HL-60/S4 (cell line): ENCODE measurements at regions not wholly inside any gene's neighbourhood (a gene's known extent, or its start where the extent isn't known, plus 50 kb on each side); places are given as distances from the start of the nearest gene placed in this dataset.

ENCODE experiments used
- in situ Hi-C: fragments of 300-500 bp; cut with MboI; formaldehyde crosslinking; loops from 2 replicates; pipeline ENCODE4 v1.14.3; 2022; ENCODE audit warnings: low sequenced_read_pairs

GRCh38 chr6:164013480-164014208, 599.1 kb downstream of the QKI start:
- in situ Hi-C loops = no loop called here

GRCh38 chr6:164011321-164011720, 596.8 kb downstream of the QKI start:
- in situ Hi-C loops = no loop called here

DNA sequence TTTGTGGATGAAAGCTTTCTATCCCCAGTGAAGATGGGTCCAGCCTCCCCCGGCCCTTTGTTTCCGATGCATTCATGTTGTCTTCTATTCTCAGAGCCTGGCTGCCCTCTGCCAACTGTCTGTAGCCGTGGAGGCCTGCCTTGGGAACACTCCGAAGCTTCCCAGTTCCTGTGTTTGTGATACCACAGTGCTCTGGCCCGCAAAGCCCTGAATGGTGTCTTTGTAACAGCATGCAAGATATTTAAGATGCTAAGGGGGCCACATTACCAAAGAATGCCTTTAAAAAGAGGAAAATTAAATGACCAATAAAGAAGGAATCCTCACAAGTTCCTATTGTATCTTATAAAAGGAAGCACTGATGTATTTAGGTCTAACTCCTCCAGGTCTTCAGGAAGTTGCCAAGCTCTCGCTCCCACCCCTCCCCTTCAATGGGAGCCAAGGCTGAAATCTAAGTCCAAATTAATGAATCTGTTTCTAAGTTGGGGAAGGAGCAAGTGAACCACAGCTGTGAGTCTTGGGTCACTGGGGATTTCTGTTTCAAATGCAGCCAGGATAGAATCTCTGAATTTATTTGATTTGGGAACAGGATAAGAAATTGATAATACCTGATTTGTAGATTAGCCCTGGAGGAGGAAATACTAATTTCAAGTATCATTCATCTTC, 596.1 kb downstream of the QKI start:
- in situ Hi-C loops = no loop called here

DNA sequence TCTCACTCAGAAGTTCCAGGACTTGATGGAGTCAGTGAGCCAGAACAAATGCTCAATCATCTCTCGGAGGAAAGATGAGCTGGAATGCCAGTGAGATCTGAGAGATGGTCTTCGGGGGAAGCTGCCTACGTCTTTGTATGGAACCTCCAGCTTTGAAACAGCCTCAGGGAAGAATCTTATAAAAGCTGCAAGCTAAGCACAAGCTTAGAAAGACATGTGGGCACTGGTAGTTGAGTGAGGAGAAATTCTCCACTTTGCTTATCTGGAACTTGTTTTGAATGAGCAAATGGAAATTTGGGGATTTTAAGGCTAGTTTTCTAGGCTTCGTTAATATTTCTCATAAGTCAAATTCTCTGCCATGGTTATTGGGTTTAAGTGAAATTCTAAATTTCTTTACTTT, 594.4 kb downstream of the QKI start:
- in situ Hi-C loops = no loop called here

- in situ Hi-C loops = no loop called here
Measured at GRCh38 chr6:164007881-164008280, 593.4 kb downstream of the QKI start.

- in situ Hi-C loops = no loop called here
Measured at GRCh38 chr6:164006459-164006858, 591.9 kb downstream of the QKI start.

- in situ Hi-C loops = no loop called here
Measured at GRCh38 chr6:164005004-164005711, 590.6 kb downstream of the QKI start.

GRCh38 chr6:164000276-164000675, 585.8 kb downstream of the QKI start:
- in situ Hi-C loops = no loop called here

DNA sequence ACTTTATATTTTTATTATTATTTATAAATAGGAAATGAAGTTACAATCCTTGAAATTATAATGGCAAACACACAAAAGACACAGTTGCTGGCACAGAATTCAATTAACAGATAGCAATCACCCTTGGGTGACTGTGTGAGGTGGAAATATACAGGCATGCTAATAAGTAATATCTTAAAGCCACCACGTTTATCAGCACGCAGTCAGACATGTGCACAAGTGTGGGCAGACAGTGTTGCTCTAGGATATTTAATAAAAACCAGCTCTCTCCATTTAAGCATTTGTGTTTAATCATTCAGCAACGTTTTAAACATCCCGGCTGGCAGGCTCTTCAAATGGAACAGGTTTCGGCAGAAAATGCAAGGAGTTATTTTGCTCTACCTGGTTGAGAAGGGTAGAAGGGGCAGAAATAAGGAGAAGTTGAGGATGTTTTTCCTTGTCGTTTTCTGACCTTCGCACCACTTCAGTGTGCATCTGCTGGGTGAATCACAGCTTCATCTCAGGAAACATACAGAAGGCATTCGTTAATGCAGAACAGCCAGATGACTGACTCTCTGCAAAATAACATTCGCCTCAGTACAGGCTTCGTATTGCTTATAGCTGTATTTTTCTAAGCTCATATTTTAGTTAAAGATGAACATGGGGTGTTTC, 585.1 kb downstream of the QKI start:
- in situ Hi-C loops = no loop called here

- in situ Hi-C loops = no loop called here
Measured at GRCh38 chr6:163998496-163998895, 584.0 kb downstream of the QKI start.

- in situ Hi-C loops = no loop called here
Measured at GRCh38 chr6:163996491-163996890, 582.0 kb downstream of the QKI start.

- in situ Hi-C loops = no loop called here
Measured at GRCh38 chr6:163994566-163994965, 580.0 kb downstream of the QKI start.

GRCh38 chr6:163992701-163993100, 578.2 kb downstream of the QKI start:
- in situ Hi-C loops = no loop called here

- in situ Hi-C loops = no loop called here
Measured at GRCh38 chr6:163992056-163992455, 577.5 kb downstream of the QKI start.

DNA sequence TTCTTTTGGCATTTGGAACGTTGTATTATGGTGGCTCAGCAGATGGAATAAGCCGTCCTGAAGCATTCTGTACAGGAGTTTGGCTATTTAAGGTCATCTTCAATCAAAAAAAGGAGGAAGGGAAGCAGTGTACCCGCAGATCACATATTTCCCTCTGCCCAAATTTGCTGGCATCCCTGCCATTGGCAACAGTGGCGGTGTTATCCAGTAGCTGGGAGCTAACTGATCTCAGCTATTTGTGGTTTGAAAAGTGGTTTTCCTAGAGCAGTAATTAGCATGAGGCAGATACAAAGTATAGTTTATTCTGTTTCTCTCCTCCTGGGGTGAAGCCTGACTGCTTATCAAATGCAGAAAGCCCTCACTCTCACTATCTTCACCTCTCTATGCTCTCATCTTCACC, 576.8 kb downstream of the QKI start:
- in situ Hi-C loops = no loop called here

DNA sequence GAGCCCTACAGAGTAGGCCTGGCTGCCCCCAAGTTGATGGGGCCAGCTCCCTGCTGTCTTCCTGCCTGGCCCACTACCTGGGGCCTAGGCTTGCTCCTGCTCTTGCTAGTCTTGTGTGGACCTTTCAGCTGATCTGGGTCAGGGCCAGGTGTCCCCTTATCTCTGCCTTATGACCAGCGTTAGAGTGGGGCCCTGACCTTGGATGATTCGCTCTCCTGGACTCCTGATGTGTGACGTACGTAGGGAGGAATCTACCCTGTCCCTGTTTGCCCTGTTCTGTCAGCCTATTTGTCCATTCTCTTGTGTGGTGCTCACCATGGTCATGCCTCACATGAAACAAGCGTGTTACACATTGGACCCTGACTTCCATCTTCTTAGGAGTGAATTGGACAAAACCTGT, 571.8 kb downstream of the QKI start:
- in situ Hi-C loops = no loop called here

GRCh38 chr6:163985710-163986109, 571.2 kb downstream of the QKI start:
- in situ Hi-C loops = no loop called here

DNA sequence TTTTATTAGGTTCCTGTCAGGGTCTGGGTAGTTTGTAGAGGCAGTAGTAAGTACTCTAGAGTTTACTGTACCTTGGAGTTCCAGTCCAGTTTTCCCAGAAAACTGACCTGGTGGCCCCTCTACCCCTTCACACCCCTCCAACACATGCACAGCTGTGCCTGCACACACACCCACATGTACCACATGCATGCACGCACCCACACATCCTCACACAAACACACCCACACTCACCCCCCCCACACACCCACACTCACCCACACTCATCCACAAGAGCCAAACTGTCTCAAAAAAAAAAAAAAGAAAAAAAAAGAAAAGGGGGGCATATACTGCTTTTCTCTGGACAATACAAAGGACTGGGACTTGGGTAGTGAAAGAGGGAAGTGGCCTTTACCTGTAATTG, 570.5 kb downstream of the QKI start:
- in situ Hi-C loops = no loop called here

DNA sequence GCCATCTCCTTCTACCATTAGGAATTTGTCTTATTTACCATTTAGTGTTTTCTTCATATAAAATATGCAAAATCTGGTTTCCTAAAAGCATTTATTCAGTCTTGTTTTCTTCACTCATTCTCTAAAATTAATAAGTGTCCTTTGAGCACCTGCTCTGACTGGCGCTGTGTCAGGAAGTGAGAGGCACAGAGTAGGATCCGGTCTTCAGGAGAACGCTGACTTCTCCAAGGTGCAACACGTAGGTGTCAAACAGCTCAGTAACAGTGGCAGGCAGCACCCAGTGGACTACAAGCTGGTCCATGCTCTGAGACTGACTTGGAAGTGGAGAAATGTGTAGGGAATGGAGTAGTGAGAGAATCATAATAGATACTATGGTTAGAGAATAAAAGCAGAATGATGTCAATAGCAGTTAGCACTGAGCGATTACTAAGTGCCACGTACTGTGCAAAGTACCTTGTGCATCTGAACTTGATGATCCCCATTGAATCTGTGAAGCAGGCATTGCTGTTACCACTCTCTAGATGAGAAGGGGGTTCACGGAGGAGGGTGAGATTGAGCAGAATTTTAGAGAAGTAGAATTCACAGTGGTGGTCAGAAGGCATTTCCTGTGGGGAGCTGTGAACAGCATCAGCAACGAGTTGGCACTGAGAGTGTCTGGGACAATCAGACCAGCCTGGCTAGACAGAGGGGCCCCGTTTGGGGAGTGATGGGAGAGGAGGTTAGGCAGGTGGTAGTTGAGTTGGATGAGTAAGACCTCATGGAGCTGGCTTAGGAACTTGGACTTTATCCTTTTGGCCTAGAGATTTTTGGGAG, 569.8 kb downstream of the QKI start:
- in situ Hi-C loops = no loop called here

GRCh38 chr6:163983679-163984078, 569.2 kb downstream of the QKI start:
- in situ Hi-C loops = no loop called here

DNA sequence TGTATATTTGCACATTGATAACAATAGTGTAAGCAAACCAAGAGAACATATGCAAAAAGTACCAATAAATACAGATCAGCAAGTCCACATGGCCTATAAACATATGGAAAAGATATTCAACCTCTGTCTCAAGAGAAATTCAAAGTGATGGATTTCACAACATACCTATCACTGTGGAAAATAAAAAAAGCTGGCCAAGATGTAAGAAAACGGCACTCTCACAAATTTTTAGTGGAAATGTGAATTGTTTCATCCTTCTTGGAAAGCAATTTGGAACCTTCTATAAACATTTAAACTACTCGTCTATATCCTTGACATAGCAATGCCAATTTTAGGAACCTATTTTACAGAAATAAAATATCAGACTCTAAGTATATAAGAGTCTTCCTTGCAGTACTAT, 559.8 kb downstream of the QKI start:
- in situ Hi-C loops = loop anchor here (25.0 kb wide), 1 partner anchor 812 kb away; no protein-coding TSS in a partner anchor
